ENCODE measurements at regions not wholly inside any gene's neighbourhood (a gene's known extent, or its start where the extent isn't known, plus 50 kb on each side); places are given as distances from the start of the nearest gene placed in this dataset.
"Not testable (repeated sequence)": the region's sequence is repeated elsewhere in the genome, so short reads cannot be mapped to it uniquely, and the experiment has no call there.

- H3K9me3 ChIP-seq (ENCODE audit: insufficient read depth, low read length); H3K27ac ChIP-seq (ENCODE audit: low read depth, low read length); H3K4me2 ChIP-seq (ENCODE audit: low read depth, low read length, poor library complexity, severe bottlenecking); H3F3A ChIP-seq (ENCODE audit: insufficient read depth); H4K20me1 ChIP-seq (ENCODE audit: low read depth, low read length); H3K36me3 ChIP-seq (ENCODE audit: low read length); H2AFZ ChIP-seq (ENCODE audit: low read depth, low read length, severe bottlenecking); H3K9ac ChIP-seq (ENCODE audit: low read length); H3K27me3 ChIP-seq (ENCODE audit: low read length); H3K79me2 ChIP-seq (ENCODE audit: insufficient read depth, low read length); H3K9me2 ChIP-seq (replicated peaks; ENCODE audit: insufficient read depth, low read length); H3K4me3 ChIP-seq (ENCODE audit: insufficient read depth, low read length, poor library complexity, severe bottlenecking): not testable (repeated sequence)
These were observed 1948.0 kb upstream of the DEFB115 start for GRCh38 chr20:29309481-29309880.

GRCh38 chr20:29311046-29311445, 1946.4 kb upstream of the DEFB115 start:
- H3K27me3 ChIP-seq (ENCODE audit: low read length); H3K9me3 ChIP-seq (ENCODE audit: insufficient read depth, low read length); H2AFZ ChIP-seq (ENCODE audit: low read depth, low read length, severe bottlenecking); H3F3A ChIP-seq (ENCODE audit: insufficient read depth); H3K4me3 ChIP-seq (ENCODE audit: insufficient read depth, low read length, poor library complexity, severe bottlenecking); H4K20me1 ChIP-seq (ENCODE audit: low read depth, low read length); H3K4me2 ChIP-seq (ENCODE audit: low read depth, low read length, poor library complexity, severe bottlenecking); H3K79me2 ChIP-seq (ENCODE audit: insufficient read depth, low read length); H3K9me2 ChIP-seq (replicated peaks; ENCODE audit: insufficient read depth, low read length); H3K9ac ChIP-seq (ENCODE audit: low read length); H3K27ac ChIP-seq (ENCODE audit: low read depth, low read length); H3K36me3 ChIP-seq (ENCODE audit: low read length): not testable (repeated sequence)

GRCh38 chr20:29312679-29313078, 1944.8 kb upstream of the DEFB115 start:
- not testable (repeated sequence) for H2AFZ ChIP-seq (ENCODE audit: low read depth, low read length, severe bottlenecking); H4K20me1 ChIP-seq (ENCODE audit: low read depth, low read length); H3K9me3 ChIP-seq (ENCODE audit: insufficient read depth, low read length); H3K27me3 ChIP-seq (ENCODE audit: low read length); H3K9me2 ChIP-seq (replicated peaks; ENCODE audit: insufficient read depth, low read length); H3K4me2 ChIP-seq (ENCODE audit: low read depth, low read length, poor library complexity, severe bottlenecking); H3K4me3 ChIP-seq (ENCODE audit: insufficient read depth, low read length, poor library complexity, severe bottlenecking); H3K36me3 ChIP-seq (ENCODE audit: low read length); H3K27ac ChIP-seq (ENCODE audit: low read depth, low read length); H3K79me2 ChIP-seq (ENCODE audit: insufficient read depth, low read length); H3K9ac ChIP-seq (ENCODE audit: low read length); H3F3A ChIP-seq (ENCODE audit: insufficient read depth)

GRCh38 chr20:29313481-29313880, 1944.0 kb upstream of the DEFB115 start:
- Histone ChIP-seq H3K4me3 (ENCODE audit: insufficient read depth, low read length, poor library complexity, severe bottlenecking) (no peak overlapping the region), H3K27ac (ENCODE audit: low read depth, low read length) (no peak overlapping the region), H4K20me1 (ENCODE audit: low read depth, low read length) (no peaks in the 10 kb centered on the region), H3K79me2 (ENCODE audit: insufficient read depth, low read length) (no peaks in the 10 kb centered on the region), H3K4me2 (ENCODE audit: low read depth, low read length, poor library complexity, severe bottlenecking) (no peak overlapping the region), H3F3A (ENCODE audit: insufficient read depth) (no peaks in the 10 kb centered on the region), H3K9ac (ENCODE audit: low read length) (no peak overlapping the region), H3K9me2 (replicated peaks; ENCODE audit: insufficient read depth, low read length) (no peaks in the 10 kb centered on the region), H3K36me3 (ENCODE audit: low read length) (no peaks in the 10 kb centered on the region), H2AFZ (ENCODE audit: low read depth, low read length, severe bottlenecking) (no peak overlapping the region), H3K27me3 (ENCODE audit: low read length) (no peaks in the 10 kb centered on the region), H3K9me3 (ENCODE audit: insufficient read depth, low read length) (no peaks in the 10 kb centered on the region)
- no peak for TF ChIP-seq CTCF (IDR thresholded peaks at IDR 0.05; ENCODE audit: insufficient read depth, low read length, poor library complexity, severe bottlenecking)
- TF ChIP-seq EZH2phosphoT487 (conservative IDR thresholded peaks at IDR 0.05; ENCODE audit: low read length) = no peak

- Histone ChIP-seq H2AFZ (ENCODE audit: low read depth, low read length, severe bottlenecking) (no peak overlapping the region), H3K79me2 (ENCODE audit: insufficient read depth, low read length) (no peaks in the 10 kb centered on the region), H3K9me2 (replicated peaks; ENCODE audit: insufficient read depth, low read length) (no peaks in the 10 kb centered on the region), H3K9ac (ENCODE audit: low read length) (no peak overlapping the region), H3K27me3 (ENCODE audit: low read length) (no peaks in the 10 kb centered on the region), H3F3A (ENCODE audit: insufficient read depth) (no peaks in the 10 kb centered on the region), H3K9me3 (ENCODE audit: insufficient read depth, low read length) (no peaks in the 10 kb centered on the region), H3K36me3 (ENCODE audit: low read length) (no peaks in the 10 kb centered on the region), H4K20me1 (ENCODE audit: low read depth, low read length) (no peaks in the 10 kb centered on the region), H3K4me3 (ENCODE audit: insufficient read depth, low read length, poor library complexity, severe bottlenecking) (no peak overlapping the region), H3K27ac (ENCODE audit: low read depth, low read length) (no peak overlapping the region), H3K4me2 (ENCODE audit: low read depth, low read length, poor library complexity, severe bottlenecking) (no peak overlapping the region)
- TF ChIP-seq CTCF (IDR thresholded peaks at IDR 0.05; ENCODE audit: insufficient read depth, low read length, poor library complexity, severe bottlenecking) (no peak), EZH2phosphoT487 (conservative IDR thresholded peaks at IDR 0.05; ENCODE audit: low read length) (no peak)
These were observed 1943.2 kb upstream of the DEFB115 start for GRCh38 chr20:29314294-29314693.
